DMS53 treated with DMSO at 0.1 percent for 48 hours (cell line): ENCODE measurements at regions not wholly inside any gene's neighbourhood (a gene's known extent, or its start where the extent isn't known, plus 50 kb on each side); places are given as distances from the start of the nearest gene placed in this dataset.

Experiments used
- DNase-seq: peaks from one replicate; lab custom pipeline; 2025; ENCODE audit not compliant: unreplicated experiment; lab: John Stamatoyannopoulos, UW

DNA sequence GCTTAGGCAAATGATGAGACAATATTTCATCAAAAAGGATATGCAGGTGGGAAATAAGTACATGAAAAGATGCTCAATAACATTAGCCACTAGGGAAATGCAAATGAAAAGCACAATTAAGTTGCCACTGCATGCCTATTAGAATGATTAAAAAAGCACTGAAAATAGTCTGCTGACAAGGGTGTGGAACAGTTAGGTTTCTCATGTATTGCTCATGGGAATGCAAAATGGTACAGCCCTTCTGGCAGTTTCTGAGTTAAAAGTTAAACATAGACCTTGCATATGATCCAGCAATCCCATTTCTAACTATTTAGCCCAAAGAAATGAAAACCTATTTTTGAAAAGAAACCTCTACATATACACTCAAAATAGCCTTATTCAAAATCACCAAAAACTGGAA lies 393.0 kb downstream of the BMP4 start:
- no peak for DNase-seq

DNA sequence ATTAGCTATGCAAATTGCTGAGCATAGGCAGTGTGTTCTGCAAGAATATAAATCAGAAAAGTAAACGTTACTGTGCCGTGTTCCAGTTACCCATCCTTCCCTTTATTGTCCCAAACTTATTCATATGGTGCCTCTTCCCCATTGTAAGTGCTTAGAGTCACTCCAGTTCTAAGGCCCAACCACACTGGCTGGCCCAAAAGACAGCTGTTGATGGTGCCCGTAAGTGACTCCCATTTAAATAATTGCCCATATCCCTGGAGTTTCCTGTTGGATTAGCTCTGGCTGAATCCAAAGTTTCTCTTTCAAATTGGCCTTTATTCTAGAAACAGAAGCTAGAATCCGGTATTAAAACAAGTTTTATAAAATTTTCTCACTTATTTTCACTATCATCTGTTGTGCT lies 400.1 kb upstream of the DDHD1 start:
- DNase-seq, result no peak

DNA sequence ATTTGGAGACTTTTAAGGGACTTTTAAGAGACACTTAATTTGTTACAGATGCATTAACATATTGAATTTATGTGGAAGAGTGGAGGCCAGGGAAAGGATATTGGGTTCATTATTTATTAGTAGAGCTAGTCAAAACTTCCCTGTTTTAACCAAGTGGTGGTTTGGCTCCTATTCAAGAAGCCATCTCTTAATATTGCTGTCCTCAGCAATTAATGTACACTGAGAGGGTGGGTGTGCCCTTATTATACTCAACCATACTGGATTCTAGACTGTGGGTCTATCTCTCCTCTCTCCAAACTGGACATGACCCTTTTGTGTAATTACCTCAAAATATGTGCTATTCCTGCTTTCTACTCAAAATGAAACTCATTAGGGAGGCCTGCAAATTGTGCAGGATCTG lies 398.7 kb upstream of the DDHD1 start:
- DNase-seq, result no peak

DNA sequence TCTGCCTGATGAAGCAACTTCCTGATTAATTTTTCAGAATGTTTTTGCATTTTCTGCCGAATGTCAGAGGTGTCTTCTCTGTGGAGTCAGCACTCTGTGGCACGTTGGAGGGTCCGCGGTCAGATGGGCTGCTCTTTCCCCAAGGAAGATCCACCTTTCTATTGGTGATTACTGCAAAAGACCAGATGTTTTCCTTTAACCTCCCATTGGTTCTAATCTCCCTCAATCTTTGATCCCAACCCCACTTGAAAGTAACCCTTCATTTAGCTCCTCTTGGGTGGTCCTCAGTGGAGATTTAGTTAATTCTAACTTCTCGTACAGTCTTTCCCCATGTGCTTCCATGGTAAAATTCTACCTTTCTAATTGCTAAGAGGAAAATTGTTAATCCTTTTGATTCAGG lies 397.7 kb upstream of the DDHD1 start:
- DNase-seq, result no peak

DNA sequence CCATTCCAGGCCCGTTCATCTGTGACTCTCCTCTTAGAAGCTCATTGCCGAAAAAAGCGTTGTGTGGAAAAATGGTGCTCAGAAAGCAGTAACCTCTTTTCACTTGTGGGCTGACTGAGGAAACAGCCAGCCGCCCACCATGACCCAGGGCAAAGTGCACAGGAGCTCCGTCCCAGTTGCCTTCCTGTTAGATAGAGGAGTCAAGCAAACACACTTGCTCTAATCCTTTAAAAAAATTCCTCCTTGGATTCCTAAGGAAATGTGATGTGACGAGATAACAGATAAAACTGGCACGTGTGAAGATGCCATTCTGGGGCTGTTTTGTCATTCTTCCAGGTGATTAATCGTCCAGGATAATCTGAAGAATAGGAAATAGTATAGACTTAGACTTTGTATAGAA lies 396.8 kb upstream of the DDHD1 start:
- DNase-seq, result no peak

- DNase-seq, result no peak
These were observed 394.5 kb upstream of the DDHD1 start for GRCh38 chr14:53547593-53547992.

- no peak for DNase-seq
These were observed 392.1 kb upstream of the DDHD1 start for GRCh38 chr14:53545217-53545616.

DNA sequence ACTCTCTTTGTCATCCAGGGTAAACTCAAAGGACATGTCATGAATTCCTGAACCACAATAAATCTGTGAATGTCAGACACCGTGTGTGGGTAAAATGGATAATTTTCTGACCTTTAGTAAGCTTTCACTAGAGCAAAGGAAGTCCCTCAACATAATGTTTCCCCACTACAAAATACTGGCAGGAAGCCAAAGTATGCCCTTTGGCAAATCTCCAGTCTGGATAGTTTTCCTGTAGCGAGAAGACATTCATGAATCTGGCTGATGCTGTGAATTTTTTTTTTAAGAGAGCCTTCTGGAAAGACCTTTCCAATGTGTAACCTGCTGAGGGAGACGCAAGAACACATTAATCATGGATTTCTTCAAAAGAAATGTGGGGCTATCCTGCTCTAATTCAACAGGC lies 389.6 kb upstream of the DDHD1 start:
- peak; percentile 47 for DNase-seq

GRCh38 chr14:53541411-53541810 lies 388.3 kb upstream of the DDHD1 start:
- DNase-seq, result no peak

GRCh38 chr14:53539489-53540126 lies 386.5 kb upstream of the DDHD1 start:
- DNase-seq, result peak; percentile 81

- DNase-seq, result no peak
These were observed 385.3 kb upstream of the DDHD1 start for GRCh38 chr14:53538316-53538881.

DNA sequence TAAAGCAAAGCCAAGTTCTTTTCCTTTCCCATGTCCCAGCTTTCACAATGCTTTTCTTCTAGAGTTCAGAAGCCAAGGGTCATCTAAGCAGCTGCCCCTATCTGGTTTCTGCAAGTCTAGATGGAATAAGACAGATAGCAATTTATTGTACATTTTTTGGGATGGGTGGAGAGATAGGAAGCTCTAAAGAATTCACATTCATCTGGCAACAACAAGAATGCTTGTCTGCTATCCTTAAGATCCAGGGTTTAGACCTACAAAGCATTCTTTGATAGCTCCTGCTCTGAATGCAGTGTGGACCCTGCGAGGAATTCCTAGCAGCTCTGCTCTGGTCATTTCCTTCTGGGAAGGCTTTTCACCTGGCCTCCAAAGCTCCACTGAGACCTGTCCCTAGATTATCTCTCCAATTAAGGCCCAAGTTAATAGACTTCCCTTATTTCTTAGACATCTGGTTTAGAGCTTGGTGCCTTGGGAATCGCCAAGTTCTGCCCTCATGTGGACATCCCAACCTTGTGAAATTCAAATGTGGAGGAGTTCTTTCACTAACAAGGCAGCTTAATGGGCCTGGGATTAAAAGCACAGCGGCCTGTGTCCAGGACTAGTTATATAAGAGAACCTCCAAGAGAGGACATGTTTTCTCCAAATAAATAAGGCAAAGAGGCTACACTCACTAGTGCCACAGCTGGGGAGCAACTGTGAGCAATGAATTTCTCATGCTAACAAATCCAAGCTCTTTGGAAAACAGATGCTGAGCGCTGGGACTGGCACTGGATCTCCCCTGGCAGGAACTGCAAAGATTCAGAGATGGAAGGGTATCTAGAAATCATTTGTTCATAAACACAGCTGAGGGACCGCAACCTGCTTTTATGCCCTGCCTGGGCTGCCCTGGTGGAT lies 384.5 kb upstream of the DDHD1 start:
- DNase-seq, result no peak

DNA sequence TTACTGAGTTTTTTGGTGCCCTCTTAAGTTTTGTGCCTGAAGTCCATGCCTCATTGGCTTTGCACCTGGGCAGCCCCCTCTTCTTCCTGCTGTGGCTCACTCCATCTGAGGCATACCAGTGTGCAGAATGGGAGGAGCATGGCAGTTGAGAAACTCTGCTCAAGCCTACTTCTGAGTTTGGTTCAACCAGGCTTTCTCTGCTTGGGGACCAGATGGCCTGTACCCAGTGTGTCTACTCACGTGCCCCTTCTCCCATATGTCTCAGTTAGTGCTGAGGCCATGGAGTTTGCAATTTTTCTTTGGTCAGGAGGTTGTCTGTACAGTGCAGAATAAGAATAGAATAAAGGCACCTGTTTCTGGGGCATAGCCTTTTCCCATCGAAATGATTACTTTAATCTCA lies 383.3 kb upstream of the DDHD1 start:
- DNase-seq, result no peak

DNA sequence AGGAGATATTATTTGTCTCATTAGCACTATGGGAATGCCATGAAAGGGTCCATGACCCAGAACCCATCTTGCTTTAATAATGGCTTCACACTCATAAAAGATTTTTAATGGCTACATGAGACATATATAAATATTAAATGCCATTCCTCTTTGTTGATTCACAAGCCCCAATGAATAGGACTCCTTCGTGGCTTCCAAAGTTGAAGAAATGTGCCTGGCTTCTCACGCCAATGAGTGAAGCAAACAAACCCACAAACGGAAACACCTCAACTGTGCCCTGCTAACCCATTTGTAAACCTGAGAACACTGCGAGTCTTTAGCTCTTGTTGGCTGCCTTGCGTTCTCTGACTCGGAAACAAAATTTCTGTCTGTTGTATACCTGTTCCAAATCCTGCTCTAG lies 381.7 kb upstream of the DDHD1 start:
- DNase-seq, result no peak

- no peak for DNase-seq
These were observed 380.4 kb upstream of the DDHD1 start for GRCh38 chr14:53533384-53533970.

DNA sequence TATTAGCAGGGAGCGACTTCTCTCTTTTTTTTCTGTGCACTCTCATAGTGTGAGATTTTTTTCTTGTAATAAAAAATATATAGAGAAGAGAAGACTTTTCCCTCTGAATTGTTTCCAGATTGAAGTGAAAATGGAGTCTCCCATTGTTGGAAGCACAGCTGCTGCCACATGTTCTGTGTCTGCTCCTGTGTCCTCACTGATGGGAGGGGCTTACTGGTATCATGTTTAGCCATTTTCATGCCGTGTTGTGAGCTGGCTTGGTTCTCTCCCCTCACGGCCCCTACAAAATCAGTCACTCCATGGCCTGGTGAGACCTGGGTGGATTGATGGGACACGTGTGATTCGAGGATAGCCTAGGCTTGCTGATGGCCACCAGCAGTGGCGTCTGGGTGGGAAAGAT lies 379.7 kb upstream of the DDHD1 start:
- DNase-seq, result no peak

GRCh38 chr14:53531730-53532129 lies 378.6 kb upstream of the DDHD1 start:
- no peak for DNase-seq

DNA sequence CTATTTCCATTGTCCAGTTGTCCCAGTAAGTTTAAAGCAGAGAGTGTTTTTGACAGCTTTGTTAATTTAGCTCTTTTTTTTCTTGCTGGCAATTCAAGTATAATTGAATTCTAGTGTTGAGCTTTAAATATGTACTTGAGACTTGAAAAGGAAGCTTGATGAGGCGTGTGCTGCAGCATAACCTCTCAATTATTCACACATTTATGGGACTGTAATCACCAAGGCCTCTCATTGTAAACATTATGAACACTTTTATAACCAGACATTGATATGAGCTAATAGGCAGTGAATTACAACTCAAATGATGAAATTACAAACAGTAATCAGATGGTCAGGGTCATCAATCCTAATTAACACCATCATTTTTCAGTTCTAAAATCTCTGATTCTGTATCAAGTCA lies 378.0 kb upstream of the DDHD1 start:
- no peak for DNase-seq

DNA sequence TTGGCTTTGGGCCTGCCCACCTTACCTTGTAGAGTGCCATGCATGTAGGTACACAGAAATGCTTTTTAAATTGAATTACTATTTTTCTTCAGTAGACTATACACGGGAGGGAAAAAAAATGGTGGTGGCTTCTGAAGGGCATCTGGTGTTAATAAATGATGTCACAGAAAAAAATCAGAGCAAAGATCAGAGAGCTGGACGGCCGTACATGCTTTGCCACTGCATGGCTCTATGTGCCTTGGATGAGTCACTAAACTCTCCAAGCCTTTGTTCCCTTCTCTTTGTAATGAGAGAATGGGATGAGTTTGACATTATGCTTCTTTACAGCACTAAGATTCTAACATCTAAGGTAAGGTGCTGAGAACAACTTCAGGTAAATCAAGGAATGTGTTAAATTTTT lies 376.4 kb upstream of the DDHD1 start:
- DNase-seq, result no peak

GRCh38 chr14:53528185-53528671 lies 375.1 kb upstream of the DDHD1 start:
- DNase-seq, result peak; percentile 9

DNA sequence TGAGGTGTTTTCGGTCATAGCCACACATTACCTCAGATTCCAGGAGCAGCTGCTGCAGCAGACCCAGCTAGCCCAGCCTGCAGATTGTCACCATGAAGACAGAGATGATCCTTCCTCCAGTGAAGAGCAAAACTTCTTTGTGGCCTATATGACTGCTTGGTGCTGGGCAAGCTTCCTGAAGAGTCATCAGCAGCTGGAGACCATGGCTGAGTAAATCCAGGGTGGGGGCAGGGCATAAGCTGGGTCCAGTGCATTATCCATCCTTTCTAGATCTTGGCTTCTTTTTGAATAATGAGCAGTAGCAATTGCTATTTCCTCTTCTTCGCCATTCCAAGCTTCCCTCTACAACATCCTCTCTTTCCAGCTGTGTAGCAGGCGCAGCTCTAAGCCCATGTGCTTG lies 373.1 kb upstream of the DDHD1 start:
- no peak for DNase-seq

DNA sequence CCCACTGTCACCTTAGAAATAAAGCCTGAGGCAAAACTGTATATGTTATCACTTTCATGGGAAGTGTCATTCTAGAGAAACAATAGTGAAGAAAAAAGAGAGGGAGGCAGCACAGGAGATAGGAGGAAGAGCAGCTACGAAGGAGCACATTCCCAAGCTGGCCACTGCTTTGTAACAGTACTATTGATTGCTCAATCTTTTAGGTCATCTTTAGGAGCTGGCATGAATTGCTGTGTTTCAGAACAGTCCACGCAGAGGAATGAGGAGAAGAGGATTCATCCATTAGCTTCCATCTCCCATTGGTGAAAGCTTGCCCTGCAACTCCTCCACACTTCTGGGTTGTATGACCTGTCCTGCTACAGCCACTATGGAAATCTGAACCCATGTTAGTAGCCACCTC lies 372.5 kb upstream of the DDHD1 start:
- DNase-seq, result no peak
